ACC112 (cell line): ENCODE measurements at regions not wholly inside any gene's neighbourhood (a gene's known extent, or its start where the extent isn't known, plus 50 kb on each side); places are given as distances from the start of the nearest gene placed in this dataset.

Experiments used
- H2AFZ ChIP-seq: fragments of 200-600 bp; sonication (generic); one replicate; pipeline ENCODE4 v1.6.0; 2017; ENCODE audit warnings: antibody characterized with exemption, low read length; ENCODE audit not compliant: unreplicated experiment
- H3K27ac ChIP-seq: fragments of 200-600 bp; sonication (generic); 2 replicates; pipeline ENCODE4 v1.5.1; 2014; ENCODE audit warnings: low read depth, mild to moderate bottlenecking, antibody characterized with exemption, low read length, moderate library complexity
- H3K27me3 ChIP-seq: fragments of 200-600 bp; sonication (generic); 2 replicates; pipeline ENCODE4 v1.6.1; 2014; ENCODE audit warnings: mild to moderate bottlenecking, antibody characterized with exemption, low read length, moderate library complexity, mixed read lengths; ENCODE audit not compliant: insufficient read depth
- H3K36me3 ChIP-seq: fragments of 200-600 bp; sonication (generic); 2 replicates; pipeline ENCODE4 v1.6.1; 2016; ENCODE audit warnings: mild to moderate bottlenecking, antibody characterized with exemption, low read length, moderate library complexity, mixed read lengths; ENCODE audit not compliant: insufficient read depth
- H3K4me1 ChIP-seq: fragments of 200-600 bp; sonication (generic); one replicate; pipeline ENCODE4 v1.6.1; 2016; ENCODE audit warnings: low read length, mixed read lengths; ENCODE audit not compliant: insufficient read depth, unreplicated experiment, control insufficient read depth
- H3K4me3 ChIP-seq: fragments of 200-600 bp; sonication (generic); 2 replicates; pipeline ENCODE4 v1.5.1; 2014; ENCODE audit warnings: mild to moderate bottlenecking, low read depth, low read length
- H3K79me2 ChIP-seq: fragments of 200-600 bp; sonication (generic); one replicate; pipeline ENCODE4 v1.6.0; 2016; ENCODE audit warnings: low read length; ENCODE audit not compliant: control insufficient read depth, unreplicated experiment, insufficient read depth

- Histone ChIP-seq H3K79me2 (no peaks in the 10 kb centered on the region), H3K4me3 (no peak overlapping the region), H3K36me3 (no peaks in the 10 kb centered on the region), H2AFZ (no peak overlapping the region), H3K4me1 (no peaks in the 10 kb centered on the region), H3K27me3 (peaks cover 61% of the 10 kb centered on the region), H3K27ac (no peak overlapping the region)
These were observed 52.0 kb upstream of the GATA5 start for GRCh38 chr20:62527781-62528180.

GRCh38 chr20:62528983-62529891 is 53.4 kb upstream of the GATA5 start:
- Histone ChIP-seq H3K27me3 (peaks cover 48% of the 10 kb centered on the region), H3K27ac (no peak overlapping the region), H3K4me1 (no peaks in the 10 kb centered on the region)

GRCh38 chr20:62529896-62530642 is 54.3 kb upstream of the GATA5 start:
- Histone ChIP-seq H3K79me2 (no peaks in the 10 kb centered on the region), H3K27me3 (peaks cover 39% of the 10 kb centered on the region), H2AFZ (no peak overlapping the region), H3K4me3 (no peak overlapping the region), H3K36me3 (no peaks in the 10 kb centered on the region), H3K27ac (no peak overlapping the region), H3K4me1 (no peaks in the 10 kb centered on the region)

More at GRCh38 chr20:62528983-62529891, 53.4 kb upstream of the GATA5 start:
- Histone ChIP-seq H3K36me3 (no peaks in the 10 kb centered on the region), H3K4me3 (no peak overlapping the region), H2AFZ (no peak overlapping the region), H3K79me2 (no peaks in the 10 kb centered on the region)

- Histone ChIP-seq H2AFZ (no peak overlapping the region), H3K4me3 (no peak overlapping the region), H3K79me2 (no peaks in the 10 kb centered on the region), H3K27me3 (peaks cover 34% of the 10 kb centered on the region), H3K4me1 (no peaks in the 10 kb centered on the region), H3K27ac (no peak overlapping the region), H3K36me3 (no peaks in the 10 kb centered on the region)
These were observed 54.8 kb upstream of the GATA5 start for GRCh38 chr20:62530643-62531032.

- no peaks in the 10 kb centered on the region for H3K36me3 ChIP-seq
- no peak overlapping the region for H3K4me3 ChIP-seq
- no peak overlapping the region for H3K27ac ChIP-seq
- peaks cover 28% of the 10 kb centered on the region for H3K27me3 ChIP-seq
- H3K4me1 ChIP-seq, result no peaks in the 10 kb centered on the region
- no peak overlapping the region for H2AFZ ChIP-seq
- H3K79me2 ChIP-seq, result no peaks in the 10 kb centered on the region
These were observed 55.4 kb upstream of the GATA5 start for GRCh38 chr20:62531046-62531838.

- Histone ChIP-seq H3K79me2 (no peaks in the 10 kb centered on the region), H3K4me1 (no peaks in the 10 kb centered on the region), H3K4me3 (no peak overlapping the region), H3K27ac (no peak overlapping the region), H3K36me3 (no peaks in the 10 kb centered on the region), H2AFZ (no peak overlapping the region), H3K27me3 (peaks cover 15% of the 10 kb centered on the region)
These were observed 57.1 kb upstream of the GATA5 start for GRCh38 chr20:62532921-62533320.

GRCh38 chr20:62533591-62534495 is 58.0 kb upstream of the GATA5 start:
- H3K36me3 ChIP-seq, result no peaks in the 10 kb centered on the region
- H3K4me1 ChIP-seq, result no peaks in the 10 kb centered on the region
- H3K27ac ChIP-seq, result no peak overlapping the region
- peaks cover 12% of the 10 kb centered on the region for H3K27me3 ChIP-seq
- no peaks in the 10 kb centered on the region for H3K79me2 ChIP-seq
- no peak overlapping the region for H3K4me3 ChIP-seq
- H2AFZ ChIP-seq, result no peak overlapping the region

GRCh38 chr20:62534526-62535221 is 58.9 kb upstream of the GATA5 start:
- no peak overlapping the region for H2AFZ ChIP-seq
- no peaks in the 10 kb centered on the region for H3K36me3 ChIP-seq
- no peaks in the 10 kb centered on the region for H3K79me2 ChIP-seq
- H3K4me1 ChIP-seq, result no peaks in the 10 kb centered on the region
- no peak overlapping the region for H3K27ac ChIP-seq
- H3K27me3 ChIP-seq, result peaks cover 11% of the 10 kb centered on the region
- no peak overlapping the region for H3K4me3 ChIP-seq

GRCh38 chr20:62535282-62535811 is 59.6 kb upstream of the GATA5 start:
- no peak overlapping the region for H3K27ac ChIP-seq
- H3K27me3 ChIP-seq, result peaks cover 15% of the 10 kb centered on the region
- no peak overlapping the region for H3K4me3 ChIP-seq
- no peaks in the 10 kb centered on the region for H3K4me1 ChIP-seq
- H2AFZ ChIP-seq, result no peak overlapping the region
- H3K36me3 ChIP-seq, result no peaks in the 10 kb centered on the region
- H3K79me2 ChIP-seq, result no peaks in the 10 kb centered on the region
